IMR-90 (cell line): ENCODE measurements at regions not wholly inside any gene's neighbourhood (a gene's known extent, or its start where the extent isn't known, plus 50 kb on each side); places are given as distances from the start of the nearest gene placed in this dataset.

Experiments
- ATAC-seq: fragments of 200-7000 bp; cut with Tn5 transposase; 2 replicates; pipeline ENCODE4 v1.9.1; 2020; ENCODE audit warnings: low read depth, mild to moderate bottlenecking, moderate library complexity
- BruUV-seq: library from RNA; stranded (reverse); fragments of 400-500 nt; replicated peaks from 2 replicates; lab custom pipeline; 2021; lab: Mats Ljungman, UMichigan
- CTCF ChIA-PET: fragments of 300-600 bp; formaldehyde crosslinking; extraction: SDS; loops from one replicate; lab custom pipeline; 2021; ENCODE audit warnings: antibody characterized with exemption; lab: Yijun Ruan, JAX
- POLR2A ChIA-PET: fragments of 300-600 bp; sonication (Branson Sonifier 250); formaldehyde crosslinking; loops from one replicate; lab custom pipeline; 2022; ENCODE audit warnings: antibody characterized with exemption; ENCODE audit not compliant: unreplicated experiment; lab: Charles Lee
- DNase-seq: peaks from one replicate; pipeline ENCODE4 v3.0.0; 2013
- H2AFZ ChIP-seq: replicated peaks from 2 replicates; pipeline ENCODE3; 2013; ENCODE audit warnings: low read length, mild to moderate bottlenecking; ENCODE audit not compliant: poor library complexity
- H2AK5ac ChIP-seq: 2 replicates; pipeline ENCODE4 v1.6.1; 2013; ENCODE audit warnings: low read depth, low read length, inconsistent platforms
- H2AK9ac ChIP-seq: replicated peaks from 2 replicates; pipeline ENCODE3; 2013; ENCODE audit warnings: mild to moderate bottlenecking, low read depth, low read length, moderate library complexity; ENCODE audit not compliant: poor library complexity
- H2BK120ac ChIP-seq: 2 replicates; pipeline ENCODE4 v1.6.1; 2013; ENCODE audit warnings: low read depth, low read length, inconsistent platforms
- H2BK15ac ChIP-seq: 3 replicates; pipeline ENCODE4 v1.6.1; 2013; ENCODE audit warnings: low read depth, low read length, inconsistent platforms
- H2BK20ac ChIP-seq: 2 replicates; pipeline ENCODE4 v1.6.1; 2013; ENCODE audit warnings: low read depth, mild to moderate bottlenecking, inconsistent platforms, low read length, moderate library complexity
- H2BK5ac ChIP-seq: 2 replicates; pipeline ENCODE4 v1.6.1; 2013; ENCODE audit warnings: mild to moderate bottlenecking, low read depth, low read length, inconsistent platforms; ENCODE audit not compliant: poor library complexity, severe bottlenecking
- H3K14ac ChIP-seq: replicated peaks from 2 replicates; pipeline ENCODE4 v1.6.1; 2013; ENCODE audit warnings: low read depth, low read length, inconsistent platforms
- H3K18ac ChIP-seq: 2 replicates; pipeline ENCODE4 v1.6.1; 2013; ENCODE audit warnings: low read depth, low read length, control low read depth
- H3K23ac ChIP-seq: 2 replicates; pipeline ENCODE4 v1.6.1; 2013; ENCODE audit warnings: low read depth, low read length, inconsistent platforms
- H3K27ac ChIP-seq: 2 replicates; pipeline ENCODE4 v1.5.1; 2013; ENCODE audit warnings: mild to moderate bottlenecking, control low read depth, low read length; ENCODE audit not compliant: insufficient read depth
- H3K27me3 ChIP-seq: 2 replicates; pipeline ENCODE4 v1.6.1; 2013; ENCODE audit warnings: low read length; ENCODE audit not compliant: control insufficient read depth, insufficient read depth
- H3K36me3 ChIP-seq: 2 replicates; pipeline ENCODE4 v1.6.1; 2013; ENCODE audit warnings: low read length, mixed read lengths; ENCODE audit not compliant: control insufficient read depth, insufficient read depth
- H3K4ac ChIP-seq: 2 replicates; pipeline ENCODE4 v1.6.1; 2013; ENCODE audit warnings: low read depth, low read length, inconsistent platforms
- H3K4me1 ChIP-seq: 2 replicates; pipeline ENCODE4 v1.6.1; 2013; ENCODE audit warnings: low read length, mixed read lengths; ENCODE audit not compliant: control insufficient read depth, insufficient read depth
- H3K4me2 ChIP-seq: 2 replicates; pipeline ENCODE4 v1.6.1; 2013; ENCODE audit warnings: low read depth, mild to moderate bottlenecking, control low read depth, low read length, moderate library complexity
- H3K4me3 ChIP-seq: 2 replicates; pipeline ENCODE4 v1.5.1; 2013; ENCODE audit warnings: low read depth, mild to moderate bottlenecking, control low read depth, low read length, moderate library complexity; ENCODE audit not compliant: insufficient read depth
- H3K56ac ChIP-seq: 2 replicates; pipeline ENCODE4 v1.6.1; 2013; ENCODE audit warnings: low read length, inconsistent platforms; ENCODE audit not compliant: insufficient read depth; ENCODE audit errors: extremely low read depth
- H3K79me1 ChIP-seq, 2 experiments: 2 replicates each; pipeline ENCODE4 v1.6.1; 2013; ENCODE audit warnings: low read length in 2 of 2, inconsistent platforms in 1 of 2, low read depth in 1 of 2
- H3K9ac ChIP-seq: 2 replicates; pipeline ENCODE4 v1.6.1; 2013; ENCODE audit warnings: low read depth, low read length, control low read depth
- H3K9me1 ChIP-seq: 2 replicates; pipeline ENCODE4 v1.6.1; 2013; ENCODE audit warnings: low read length, inconsistent platforms; ENCODE audit not compliant: insufficient read depth
- H3K9me3 ChIP-seq: 2 replicates; pipeline ENCODE4 v1.6.1; 2013; ENCODE audit warnings: low read length; ENCODE audit not compliant: control insufficient read depth, insufficient read depth
- H4K20me1 ChIP-seq: 2 replicates; pipeline ENCODE4 v1.6.1; 2013; ENCODE audit warnings: low read length, inconsistent platforms; ENCODE audit not compliant: insufficient read depth
- H4K5ac ChIP-seq: 2 replicates; pipeline ENCODE4 v1.6.1; 2013; ENCODE audit warnings: mild to moderate bottlenecking, low read depth, low read length, control low read depth
- H4K8ac ChIP-seq, 2 experiments: 2 replicates each; pipeline ENCODE4 v1.6.1; 2013; ENCODE audit warnings: low read depth in 2 of 2, low read length in 2 of 2, control low read depth in 1 of 2, inconsistent platforms in 1 of 2
- H4K91ac ChIP-seq: 2 replicates; pipeline ENCODE4 v1.6.1; 2013; ENCODE audit warnings: low read depth, low read length, inconsistent platforms; ENCODE audit not compliant: insufficient read depth
- NFE2L2 ChIP-seq: fragments of 150-350 bp; IDR thresholded peaks from 2 replicates; pipeline ENCODE4 v1.6.1; 2016; ENCODE audit warnings: low read depth, mild to moderate bottlenecking, low read length
- WGBS, 2 experiments: methylation state at CpG; one replicate each; pipeline versions ENCODE4 v1.1.5 to v1.1.7; 2013; ENCODE audit warnings: missing lambda C conversion rate in 2 of 2; ENCODE audit not compliant: insufficient read length in 1 of 2; ENCODE audit errors: extremely low coverage in 2 of 2; 5-methylcytosine and 5-hydroxymethylcytosine counted together
- dilution Hi-C: fragments of 300-500 bp; cut with HindIII; formaldehyde crosslinking; loops from one replicate; pipeline ENCODE4 v1.14.3; 2018; ENCODE audit warnings: low sequenced_read_pairs; ENCODE audit not compliant: unreplicated experiment
- in situ Hi-C: fragments of 300-500 bp; cut with MboI; formaldehyde crosslinking; loops from 3 replicates; pipeline ENCODE4 v1.14.3; 2019; ENCODE audit warnings: low sequenced_read_pairs, inconsistent platforms, mixed read lengths
- intact Hi-C: fragments of 100-400 bp; cut with micrococcal nuclease; formaldehyde crosslinking; loops from 2 replicates; pipeline ENCODE4 v1.10.0; 2022

DNA sequence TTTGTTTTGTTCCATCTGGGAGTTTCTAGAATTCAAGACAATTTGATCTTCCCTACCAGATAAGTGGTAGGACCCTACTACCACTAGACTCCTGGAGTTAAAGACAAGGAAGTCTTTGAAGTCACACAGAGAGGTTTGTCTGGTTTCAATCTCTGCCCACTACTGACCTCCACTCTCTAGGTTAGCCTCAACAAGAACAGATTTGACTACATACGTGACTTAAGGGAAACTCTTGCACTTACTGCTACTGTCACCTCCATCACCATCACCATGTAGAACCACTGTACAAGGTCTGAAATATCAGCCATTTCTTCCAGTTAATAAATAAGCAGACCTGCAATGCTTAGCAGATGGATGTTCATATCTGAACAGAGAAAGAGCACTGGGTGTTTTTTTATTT lies 148.3 kb upstream of the ARHGEF26 start:
- H3K4me3 ChIP-seq = no peak overlapping the region
- BruUV-seq = no TSS peak
- dilution Hi-C loops = no loop called here

More for the DNA sequence above, 148.3 kb upstream of the ARHGEF26 start:
- no CpG with 5 or more reads among the region's 1 CpG for WGBS, 2 experiments
- no peak overlapping the region for H2AK9ac ChIP-seq
- no peak for TF ChIP-seq NFE2L2
- no peak overlapping the region for H3K56ac ChIP-seq
- in situ Hi-C loops = no loop called here
- no peak overlapping the region for H2BK5ac ChIP-seq
- no peak overlapping the region for H2AK5ac ChIP-seq
- H3K4ac ChIP-seq = no peak overlapping the region
- no peak overlapping the region for H2BK120ac ChIP-seq
- DNase-seq (no peak), ATAC-seq (no peak)
- no peak overlapping the region for H3K18ac ChIP-seq
- H2BK20ac ChIP-seq = no peak overlapping the region
- no peaks in the 10 kb centered on the region for H3K79me1 ChIP-seq
- no peak overlapping the region for H3K27ac ChIP-seq
- no peaks in the 10 kb centered on the region for H3K4me1 ChIP-seq
- intact Hi-C loops = no loop called here
- no peak overlapping the region for H2AFZ ChIP-seq
- no peak overlapping the region for H3K23ac ChIP-seq
- CTCF ChIA-PET = no interaction called here
- POLR2A ChIA-PET = no interaction called here
- no peaks in the 10 kb centered on the region for H4K20me1 ChIP-seq
- H3K36me3 ChIP-seq = no peaks in the 10 kb centered on the region
- H3K9me1 ChIP-seq = no peaks in the 10 kb centered on the region
- H3K4me2 ChIP-seq = no peak overlapping the region
- no peak overlapping the region for H4K8ac ChIP-seq
- H3K9ac ChIP-seq = no peak overlapping the region
- no peak overlapping the region for H4K5ac ChIP-seq
- H3K27me3 ChIP-seq = no peaks in the 10 kb centered on the region
- no peak overlapping the region for H2BK15ac ChIP-seq
- H3K9me3 ChIP-seq = no peaks in the 10 kb centered on the region
- H4K91ac ChIP-seq = no peak overlapping the region
- no peak overlapping the region for H3K14ac ChIP-seq
